ENCODE measurements at regions not wholly inside any gene's neighbourhood (a gene's known extent, or its start where the extent isn't known, plus 50 kb on each side); places are given as distances from the start of the nearest gene placed in this dataset.

- H3K36me3 ChIP-seq (replicated peaks; ENCODE audit: insufficient read depth, low read length): no peaks in the 10 kb centered on the region
- H3K27me3 ChIP-seq (replicated peaks; ENCODE audit: insufficient read depth, low read length): no peaks in the 10 kb centered on the region
- no peaks in the 10 kb centered on the region for H3K79me2 ChIP-seq (ENCODE audit: low read length)
- H3K27ac ChIP-seq (ENCODE audit: low read length): no peak overlapping the region
- H3K9ac ChIP-seq (ENCODE audit: low read length): no peak overlapping the region
- no peaks in the 10 kb centered on the region for H3F3A ChIP-seq (ENCODE audit: insufficient read depth, low read length)
- H3K4me1 ChIP-seq (ENCODE audit: low read length): no peaks in the 10 kb centered on the region
- H3K9me2 ChIP-seq (replicated peaks; ENCODE audit: insufficient read depth, low read length): no peaks in the 10 kb centered on the region
- H3K4me3 ChIP-seq (ENCODE audit: low read length): no peak overlapping the region
- no peaks in the 10 kb centered on the region for H4K20me1 ChIP-seq (ENCODE audit: insufficient read depth, low read length)
- H3K4me2 ChIP-seq (ENCODE audit: low read depth, low read length): no peak overlapping the region
- DNase-seq: no peak
- H3K9me3 ChIP-seq (replicated peaks; ENCODE audit: insufficient read depth, low read length): no peaks in the 10 kb centered on the region
- H2AFZ ChIP-seq (ENCODE audit: low read length): no peak overlapping the region
- TF ChIP-seq EZH2 (optimal IDR thresholded peaks at IDR 0.05; ENCODE audit: low read depth, low read length): no peak
- TF ChIP-seq, protein P1, sequence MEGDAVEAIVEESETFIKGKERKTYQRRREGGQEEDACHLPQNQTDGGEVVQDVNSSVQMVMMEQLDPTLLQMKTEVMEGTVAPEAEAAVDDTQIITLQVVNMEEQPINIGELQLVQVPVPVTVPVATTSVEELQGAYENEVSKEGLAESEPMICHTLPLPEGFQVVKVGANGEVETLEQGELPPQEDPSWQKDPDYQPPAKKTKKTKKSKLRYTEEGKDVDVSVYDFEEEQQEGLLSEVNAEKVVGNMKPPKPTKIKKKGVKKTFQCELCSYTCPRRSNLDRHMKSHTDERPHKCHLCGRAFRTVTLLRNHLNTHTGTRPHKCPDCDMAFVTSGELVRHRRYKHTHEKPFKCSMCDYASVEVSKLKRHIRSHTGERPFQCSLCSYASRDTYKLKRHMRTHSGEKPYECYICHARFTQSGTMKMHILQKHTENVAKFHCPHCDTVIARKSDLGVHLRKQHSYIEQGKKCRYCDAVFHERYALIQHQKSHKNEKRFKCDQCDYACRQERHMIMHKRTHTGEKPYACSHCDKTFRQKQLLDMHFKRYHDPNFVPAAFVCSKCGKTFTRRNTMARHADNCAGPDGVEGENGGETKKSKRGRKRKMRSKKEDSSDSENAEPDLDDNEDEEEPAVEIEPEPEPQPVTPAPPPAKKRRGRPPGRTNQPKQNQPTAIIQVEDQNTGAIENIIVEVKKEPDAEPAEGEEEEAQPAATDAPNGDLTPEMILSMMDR (IDR thresholded peaks at IDR 0.05; ENCODE audit: low read length): no peak
- TF ChIP-seq EZH2phosphoT487 (IDR thresholded peaks at IDR 0.05; ENCODE audit: low read length): no peak
Measured at GRCh38 chr4:13289391-13289790, 194.7 kb downstream of the RAB28 start.

GRCh38 chr4:13285336-13285735 is 198.8 kb downstream of the RAB28 start:
- Histone ChIP-seq H3K4me1 (ENCODE audit: low read length) (no peaks in the 10 kb centered on the region), H3K4me2 (ENCODE audit: low read depth, low read length) (no peak overlapping the region), H3K9me2 (replicated peaks; ENCODE audit: insufficient read depth, low read length) (no peaks in the 10 kb centered on the region), H3K79me2 (ENCODE audit: low read length) (no peaks in the 10 kb centered on the region), H2AFZ (ENCODE audit: low read length) (no peak overlapping the region), H3K27me3 (replicated peaks; ENCODE audit: insufficient read depth, low read length) (no peaks in the 10 kb centered on the region), H3K4me3 (ENCODE audit: low read length) (no peak overlapping the region), H3K27ac (ENCODE audit: low read length) (no peak overlapping the region), H3K36me3 (replicated peaks; ENCODE audit: insufficient read depth, low read length) (no peaks in the 10 kb centered on the region), H3K9me3 (replicated peaks; ENCODE audit: insufficient read depth, low read length) (no peaks in the 10 kb centered on the region), H4K20me1 (ENCODE audit: insufficient read depth, low read length) (no peaks in the 10 kb centered on the region), H3F3A (ENCODE audit: insufficient read depth, low read length) (no peaks in the 10 kb centered on the region), H3K9ac (ENCODE audit: low read length) (no peak overlapping the region)
- DNase-seq: no peak
- TF ChIP-seq EZH2 (optimal IDR thresholded peaks at IDR 0.05; ENCODE audit: low read depth, low read length): no peak
- TF ChIP-seq EZH2phosphoT487 (IDR thresholded peaks at IDR 0.05; ENCODE audit: low read length): no peak
- TF ChIP-seq, protein P1 (IDR thresholded peaks at IDR 0.05; ENCODE audit: low read length): no peak

- Histone ChIP-seq H2AFZ (ENCODE audit: low read length) (no peak overlapping the region), H3K9ac (ENCODE audit: low read length) (no peak overlapping the region), H3K27ac (ENCODE audit: low read length) (no peak overlapping the region), H3F3A (ENCODE audit: insufficient read depth, low read length) (no peaks in the 10 kb centered on the region), H3K9me3 (replicated peaks; ENCODE audit: insufficient read depth, low read length) (no peaks in the 10 kb centered on the region), H3K36me3 (replicated peaks; ENCODE audit: insufficient read depth, low read length) (no peaks in the 10 kb centered on the region), H3K27me3 (replicated peaks; ENCODE audit: insufficient read depth, low read length) (no peaks in the 10 kb centered on the region), H4K20me1 (ENCODE audit: insufficient read depth, low read length) (no peaks in the 10 kb centered on the region), H3K79me2 (ENCODE audit: low read length) (no peaks in the 10 kb centered on the region), H3K4me3 (ENCODE audit: low read length) (no peak overlapping the region), H3K9me2 (replicated peaks; ENCODE audit: insufficient read depth, low read length) (no peaks in the 10 kb centered on the region), H3K4me2 (ENCODE audit: low read depth, low read length) (no peak overlapping the region), H3K4me1 (ENCODE audit: low read length) (no peaks in the 10 kb centered on the region)
- no peak for TF ChIP-seq EZH2phosphoT487 (IDR thresholded peaks at IDR 0.05; ENCODE audit: low read length)
- TF ChIP-seq EZH2 (optimal IDR thresholded peaks at IDR 0.05; ENCODE audit: low read depth, low read length): no peak
- TF ChIP-seq, protein P1 (IDR thresholded peaks at IDR 0.05; ENCODE audit: low read length): no peak
- no peak for DNase-seq
Measured at GRCh38 chr4:13284932-13285331, 199.2 kb downstream of the RAB28 start.
